ENCODE measurements at regions not wholly inside any gene's neighbourhood (a gene's known extent, or its start where the extent isn't known, plus 50 kb on each side); places are given as distances from the start of the nearest gene placed in this dataset.

- TF ChIP-seq CTCF (IDR thresholded peaks at IDR 0.05; ENCODE audit: low read length) (no peak), EZH2 (optimal IDR thresholded peaks at IDR 0.05; ENCODE audit: low read depth, low read length) (no peak)
Measured at GRCh38 chr5:15142458-15142857, 270.9 kb upstream of the ANKH start.

All from MM.1S (cell line).